HepG2 (cell line): ENCODE measurements at regions not wholly inside any gene's neighbourhood (a gene's known extent, or its start where the extent isn't known, plus 50 kb on each side); places are given as distances from the start of the nearest gene placed in this dataset.

Experiments
- CHD2 ChIP-seq: IDR thresholded peaks from 2 replicates; pipeline ENCODE4 v1.6.1; 2011; ENCODE audit warnings: low read depth, low read length, improper control_type of control experiment
- CTCF ChIP-seq: sonication (generic); formaldehyde crosslinking; IDR thresholded peaks from 2 replicates; pipeline ENCODE4 v1.5.0; 2020; ENCODE audit warnings: mild to moderate bottlenecking, missing genetic modification reagents, moderate library complexity
- EZH2 ChIP-seq: conservative IDR thresholded peaks from 2 replicates; pipeline ENCODE4 v1.6.1; 2012; ENCODE audit warnings: mild to moderate bottlenecking, low read depth, low read length, moderate library complexity
- KDM5A ChIP-seq: fragments of 200-600 bp; sonication (generic); IDR thresholded peaks from 2 replicates; pipeline ENCODE4 v1.7.0; 2018; ENCODE audit warnings: antibody characterized with exemption, mild to moderate bottlenecking, low read length, borderline replicate concordance
- MXD3 ChIP-seq: IDR thresholded peaks from 2 replicates; pipeline ENCODE4 v1.6.1; 2016; ENCODE audit warnings: mild to moderate bottlenecking, missing biosample characterization, missing genetic modification reagents
- NR1H2 ChIP-seq: sonication (generic); formaldehyde crosslinking; IDR thresholded peaks from 2 replicates; pipeline ENCODE4 v1.8.1; 2022; ENCODE audit warnings: low read depth, missing genetic modification reagents, borderline replicate concordance
- SIN3B ChIP-seq: fragments of 150-350 bp; IDR thresholded peaks from 2 replicates; pipeline ENCODE4 v1.6.1; 2014; ENCODE audit warnings: low read length
- SIX4 ChIP-seq: sonication (generic); formaldehyde crosslinking; IDR thresholded peaks from 2 replicates; pipeline ENCODE4 v1.4.0; 2020; ENCODE audit warnings: missing genetic modification reagents
- SP1 ChIP-seq, 2 experiments: fragments of 450-650 bp in 1 of 2; sonication (generic) in 1 of 2; formaldehyde crosslinking in 1 of 2; IDR thresholded peaks; 2 replicates each; pipeline versions ENCODE4 v1.4.0 to v1.6.1; 2016 to 2020; ENCODE audit warnings: missing genetic modification reagents in 1 of 2
- TF ChIP-seq, protein P1 (sequence below): sonication (generic); formaldehyde crosslinking; IDR thresholded peaks from 2 replicates; pipeline ENCODE4 v1.8.1; 2023; ENCODE audit warnings: missing genetic modification reagents, inconsistent platforms, borderline replicate concordance
- TF ChIP-seq, protein P2 (sequence below): sonication (generic); formaldehyde crosslinking; IDR thresholded peaks from 2 replicates; pipeline ENCODE4 v1.8.1; 2022; ENCODE audit warnings: mild to moderate bottlenecking, missing genetic modification reagents
- TF ChIP-seq, protein P3 (sequence below): IDR thresholded peaks from 2 replicates; pipeline ENCODE4 v1.6.1; 2016; ENCODE audit warnings: low read depth, control low read depth

DNA sequence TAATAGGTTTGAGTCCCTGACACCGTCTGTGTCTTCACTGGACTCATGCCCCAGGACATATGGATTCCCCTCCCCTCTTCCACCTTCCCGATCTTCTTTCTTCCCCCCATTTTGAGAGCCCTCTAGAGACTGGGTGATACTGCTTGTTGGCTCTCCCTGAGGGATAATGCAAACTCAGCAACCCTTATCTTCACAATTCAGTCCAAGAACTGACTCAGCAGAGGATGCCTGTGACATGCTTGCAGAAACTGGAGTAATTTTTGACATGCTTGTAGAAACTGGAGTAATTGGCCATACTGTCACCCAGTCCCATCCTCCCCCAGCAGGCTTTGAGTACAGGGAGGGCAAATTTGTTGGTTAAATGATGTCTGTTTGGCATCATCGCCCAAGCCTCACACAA lies 127.6 kb upstream of the CTTNBP2NL start:
- TF ChIP-seq, protein P1, sequence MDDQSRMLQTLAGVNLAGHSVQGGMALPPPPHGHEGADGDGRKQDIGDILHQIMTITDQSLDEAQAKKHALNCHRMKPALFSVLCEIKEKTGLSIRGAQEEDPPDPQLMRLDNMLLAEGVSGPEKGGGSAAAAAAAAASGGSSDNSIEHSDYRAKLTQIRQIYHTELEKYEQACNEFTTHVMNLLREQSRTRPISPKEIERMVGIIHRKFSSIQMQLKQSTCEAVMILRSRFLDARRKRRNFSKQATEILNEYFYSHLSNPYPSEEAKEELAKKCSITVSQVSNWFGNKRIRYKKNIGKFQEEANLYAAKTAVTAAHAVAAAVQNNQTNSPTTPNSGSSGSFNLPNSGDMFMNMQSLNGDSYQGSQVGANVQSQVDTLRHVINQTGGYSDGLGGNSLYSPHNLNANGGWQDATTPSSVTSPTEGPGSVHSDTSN (CRISPR knock-in tag), result no peak
- TF ChIP-seq SP1 (IDR thresholded peaks at IDR 0.05) (no peak), SP1 (CRISPR knock-in tag; IDR thresholded peaks at IDR 0.05) (no peak), CHD2 (no peak), MXD3 (CRISPR knock-in tag) (no peak), NR1H2 (no peak), EZH2 (no peak), SIN3B (no peak), KDM5A (no peak), SIX4 (no peak), CTCF (no peak)
- TF ChIP-seq, protein P2, sequence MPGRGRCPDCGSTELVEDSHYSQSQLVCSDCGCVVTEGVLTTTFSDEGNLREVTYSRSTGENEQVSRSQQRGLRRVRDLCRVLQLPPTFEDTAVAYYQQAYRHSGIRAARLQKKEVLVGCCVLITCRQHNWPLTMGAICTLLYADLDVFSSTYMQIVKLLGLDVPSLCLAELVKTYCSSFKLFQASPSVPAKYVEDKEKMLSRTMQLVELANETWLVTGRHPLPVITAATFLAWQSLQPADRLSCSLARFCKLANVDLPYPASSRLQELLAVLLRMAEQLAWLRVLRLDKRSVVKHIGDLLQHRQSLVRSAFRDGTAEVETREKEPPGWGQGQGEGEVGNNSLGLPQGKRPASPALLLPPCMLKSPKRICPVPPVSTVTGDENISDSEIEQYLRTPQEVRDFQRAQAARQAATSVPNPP (CRISPR knock-in tag), result no peak
- TF ChIP-seq, protein P3, sequence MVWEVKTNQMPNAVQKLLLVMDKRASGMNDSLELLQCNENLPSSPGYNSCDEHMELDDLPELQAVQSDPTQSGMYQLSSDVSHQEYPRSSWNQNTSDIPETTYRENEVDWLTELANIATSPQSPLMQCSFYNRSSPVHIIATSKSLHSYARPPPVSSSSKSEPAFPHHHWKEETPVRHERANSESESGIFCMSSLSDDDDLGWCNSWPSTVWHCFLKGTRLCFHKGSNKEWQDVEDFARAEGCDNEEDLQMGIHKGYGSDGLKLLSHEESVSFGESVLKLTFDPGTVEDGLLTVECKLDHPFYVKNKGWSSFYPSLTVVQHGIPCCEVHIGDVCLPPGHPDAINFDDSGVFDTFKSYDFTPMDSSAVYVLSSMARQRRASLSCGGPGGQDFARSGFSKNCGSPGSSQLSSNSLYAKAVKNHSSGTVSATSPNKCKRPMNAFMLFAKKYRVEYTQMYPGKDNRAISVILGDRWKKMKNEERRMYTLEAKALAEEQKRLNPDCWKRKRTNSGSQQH, result no peak
